CD4-positive, alpha-beta memory T cell (primary cell): ENCODE measurements at regions not wholly inside any gene's neighbourhood (a gene's known extent, or its start where the extent isn't known, plus 50 kb on each side); places are given as distances from the start of the nearest gene placed in this dataset.

Experiments
- CTCF ChIA-PET: fragments of 350-600 bp; sonication (Branson Sonifier 250); formaldehyde crosslinking; loops from one replicate; lab custom pipeline; 2021; ENCODE audit warnings: inconsistent platforms; ENCODE audit not compliant: partially characterized antibody; lab: Charles Lee
- POLR2A ChIA-PET: fragments of 350-600 bp; sonication (Branson Sonifier 250); formaldehyde crosslinking; loops from one replicate; lab custom pipeline; 2021; ENCODE audit not compliant: partially characterized antibody; lab: Charles Lee
- DNase-seq, 5 donors: peaks; one replicate each; pipeline versions ENCODE4 v3.0.0 to v3.0.0-alpha.2; 2020 to 2022; ENCODE audit warnings: mixed read lengths in 1 of 5
- H3K27ac ChIP-seq: one replicate; pipeline ENCODE4 v1.7.0; 2013; ENCODE audit warnings: low read depth, low read length
- H3K27me3 ChIP-seq: 2 replicates; pipeline ENCODE4 v1.7.0; 2013; ENCODE audit warnings: mild to moderate bottlenecking, low read length, moderate library complexity; ENCODE audit not compliant: insufficient read depth
- H3K36me3 ChIP-seq: 2 replicates; pipeline ENCODE4 v1.7.0; 2013; ENCODE audit warnings: mild to moderate bottlenecking, low read length, moderate library complexity; ENCODE audit not compliant: insufficient read depth
- H3K4me1 ChIP-seq: 2 replicates; pipeline ENCODE4 v1.7.0; 2013; ENCODE audit warnings: mild to moderate bottlenecking, low read length, moderate library complexity; ENCODE audit not compliant: insufficient read depth
- H3K4me3 ChIP-seq, 2 donors: one replicate each; pipeline ENCODE4 v1.7.0; 2013; ENCODE audit warnings: low read length in 2 of 2, mild to moderate bottlenecking in 1 of 2
- H3K9me3 ChIP-seq, 2 donors: one replicate each; pipeline ENCODE4 v1.7.0; 2013; ENCODE audit warnings: low read length in 2 of 2, control low read depth in 1 of 2; ENCODE audit not compliant: control insufficient read depth in 1 of 2
- H3K27ac Mint-ChIP-seq, 7 donors: one replicate each; pipeline ENCODE4 v1.8.0; 2020 to 2021; ENCODE audit warnings: mixed read lengths in 7 of 7, mild to moderate bottlenecking in 6 of 7, inconsistent platforms in 3 of 7, moderate library complexity in 3 of 7
- H3K27me3 Mint-ChIP-seq, 2 donors: one replicate each; pipeline ENCODE4 v1.8.0; 2020 to 2021; ENCODE audit warnings: mixed read lengths in 2 of 2
- H3K36me3 Mint-ChIP-seq, 2 donors: one replicate each; pipeline ENCODE4 v1.8.0; 2020 to 2021; ENCODE audit warnings: mixed read lengths in 2 of 2, inconsistent platforms in 1 of 2, mild to moderate bottlenecking in 1 of 2
- H3K4me1 Mint-ChIP-seq, 4 donors: one replicate each; pipeline ENCODE4 v1.8.0; 2020 to 2021; ENCODE audit warnings: mixed read lengths in 4 of 4, mild to moderate bottlenecking in 1 of 4
- H3K4me3 Mint-ChIP-seq, 8 donors: one replicate each; pipeline ENCODE4 v1.8.0; 2020 to 2021; ENCODE audit warnings: mixed read lengths in 8 of 8, mild to moderate bottlenecking in 7 of 8, moderate library complexity in 6 of 8, inconsistent platforms in 3 of 8
- H3K9me3 Mint-ChIP-seq, 8 donors: one replicate each; pipeline ENCODE4 v1.8.0; 2020 to 2021; ENCODE audit warnings: mixed read lengths in 8 of 8, mild to moderate bottlenecking in 5 of 8, inconsistent platforms in 3 of 8, moderate library complexity in 1 of 8
- intact Hi-C: fragments of 100-400 bp; cut with micrococcal nuclease; formaldehyde crosslinking; loops from one replicate; pipeline ENCODE4 v1.15.1; 2023

GRCh38 chrX:10040961-10041360 is 73.8 kb downstream of the CLDN34 start:
- Histone ChIP-seq H3K4me1 (no peaks in the 10 kb centered on the region), H3K36me3 (no peaks in the 10 kb centered on the region), H3K4me3 (no peak overlapping the region), H3K27me3 (no peaks in the 10 kb centered on the region), H3K9me3 (no peaks in the 10 kb centered on the region), H3K27ac (no peak overlapping the region)
- Mint-ChIP-seq H3K27ac (no peak overlapping the region), H3K4me3 (no peak overlapping the region), H3K9me3 (peaks cover 0 to 2% (median 0%) of the 10 kb centered on the region in 8 donors), H3K36me3 (no peaks in the 10 kb centered on the region), H3K4me1 (peaks cover 0 to 4% (median 1%) of the 10 kb centered on the region in 4 donors), H3K27me3 (no peaks in the 10 kb centered on the region)
- DNase-seq: no peak
- ChIA-PET POLR2A (no interaction called here), CTCF (no interaction called here)
- intact Hi-C loops: no loop called here

DNA sequence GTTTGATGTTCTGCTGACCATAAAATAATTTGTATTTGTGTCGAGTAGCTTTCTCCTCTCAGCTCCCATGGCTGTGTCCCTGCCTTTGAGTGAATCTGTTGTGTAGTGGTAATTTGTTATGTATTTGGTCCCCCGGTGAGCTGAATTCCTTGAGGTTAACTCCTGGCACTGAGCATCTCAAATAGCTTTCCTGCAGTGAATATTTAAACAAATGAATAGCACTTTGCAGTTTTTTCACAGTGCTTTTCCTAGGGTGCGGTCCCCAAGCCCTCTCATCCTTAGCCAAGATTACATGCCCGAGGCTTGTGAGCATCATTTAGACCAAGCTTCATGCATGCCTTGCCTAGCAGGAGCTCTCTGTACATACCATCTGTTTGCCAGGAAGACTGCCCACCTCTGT is 74.2 kb downstream of the CLDN34 start:
- DNase-seq: no peak
- ChIA-PET CTCF (no interaction called here), POLR2A (no interaction called here)
- intact Hi-C loops: no loop called here
- H3K27ac ChIP-seq: no peak overlapping the region
- no peak overlapping the region for H3K4me3 ChIP-seq
- H3K36me3 ChIP-seq: no peaks in the 10 kb centered on the region
- Mint-ChIP-seq H3K9me3 (peaks cover 0 to 2% (median 0%) of the 10 kb centered on the region in 8 donors), H3K27me3 (no peaks in the 10 kb centered on the region), H3K4me1 (peaks cover 0 to 2% (median under 1%) of the 10 kb centered on the region in 4 donors), H3K36me3 (no peaks in the 10 kb centered on the region), H3K4me3 (no peak overlapping the region), H3K27ac (no peak overlapping the region)
- no peaks in the 10 kb centered on the region for H3K27me3 ChIP-seq
- no peaks in the 10 kb centered on the region for H3K4me1 ChIP-seq
- no peaks in the 10 kb centered on the region for H3K9me3 ChIP-seq

DNA sequence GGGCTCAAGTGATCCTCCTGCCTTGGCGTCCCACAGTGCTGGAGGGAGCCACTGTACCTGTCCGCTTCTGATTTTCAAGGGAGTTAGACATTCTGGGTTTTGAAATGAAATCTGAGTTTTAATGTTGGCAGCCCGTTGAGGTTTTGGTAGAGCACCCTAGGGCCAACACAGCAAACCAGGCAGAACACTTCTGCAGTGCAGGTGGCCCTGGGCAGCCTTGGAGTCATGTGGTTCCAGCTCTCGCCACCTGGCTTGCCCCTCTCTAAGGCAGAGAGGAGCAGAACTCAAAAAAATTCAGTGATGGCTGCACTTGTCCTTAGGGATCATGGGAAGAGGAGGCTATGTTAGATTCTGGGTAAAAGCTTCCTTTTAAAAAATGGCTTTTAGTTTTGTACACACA is 74.9 kb downstream of the CLDN34 start:
- Mint-ChIP-seq H3K27me3 (no peaks in the 10 kb centered on the region), H3K4me1 (peaks cover 0 to 2% (median 0%) of the 10 kb centered on the region in 4 donors), H3K36me3 (no peaks in the 10 kb centered on the region), H3K4me3 (no peak overlapping the region), H3K27ac (no peak overlapping the region), H3K9me3 (peaks cover 0 to 2% (median 0%) of the 10 kb centered on the region in 8 donors)
- ChIA-PET CTCF (no interaction called here), POLR2A (no interaction called here)
- Histone ChIP-seq H3K27ac (no peak overlapping the region), H3K4me1 (no peaks in the 10 kb centered on the region), H3K27me3 (no peaks in the 10 kb centered on the region), H3K36me3 (no peaks in the 10 kb centered on the region), H3K9me3 (no peaks in the 10 kb centered on the region), H3K4me3 (no peak overlapping the region)
- intact Hi-C loops: no loop called here
- no peak for DNase-seq

DNA sequence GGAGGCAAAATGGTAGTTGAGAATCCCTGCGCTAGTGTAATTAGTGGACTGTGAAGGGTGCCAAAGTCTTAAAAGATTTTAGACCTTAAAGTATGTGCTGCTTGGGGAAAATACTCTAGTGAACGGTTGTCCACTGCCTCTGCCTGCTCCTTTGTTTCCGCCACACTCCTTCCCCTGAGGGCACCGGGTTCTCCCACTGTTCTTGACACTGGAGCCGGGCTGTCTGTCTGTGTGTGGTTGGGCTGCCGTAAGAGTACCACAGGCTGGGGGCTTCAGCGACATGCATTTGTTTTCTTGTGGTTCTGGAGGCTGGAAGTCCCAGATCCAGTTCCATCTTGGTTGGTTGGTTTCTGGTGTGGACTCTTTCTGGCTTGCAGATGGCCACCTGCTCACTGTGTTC is 76.2 kb downstream of the CLDN34 start:
- Mint-ChIP-seq H3K4me1 (peaks cover 0 to 2% (median 0%) of the 10 kb centered on the region in 4 donors), H3K9me3 (peaks cover 0 to 2% (median 0%) of the 10 kb centered on the region in 8 donors), H3K4me3 (no peak overlapping the region), H3K27ac (no peak overlapping the region), H3K36me3 (no peaks in the 10 kb centered on the region), H3K27me3 (no peaks in the 10 kb centered on the region)
- Histone ChIP-seq H3K4me3 (no peak overlapping the region), H3K27me3 (no peaks in the 10 kb centered on the region), H3K27ac (no peak overlapping the region), H3K9me3 (no peaks in the 10 kb centered on the region), H3K36me3 (no peaks in the 10 kb centered on the region), H3K4me1 (no peaks in the 10 kb centered on the region)
- POLR2A ChIA-PET: no interaction called here
- CTCF ChIA-PET: no interaction called here
- no peak for DNase-seq
- intact Hi-C loops: no loop called here

GRCh38 chrX:10044021-10044420 is 76.9 kb downstream of the CLDN34 start:
- H3K27ac Mint-ChIP-seq: no peak overlapping the region
- no peaks in the 10 kb centered on the region for H3K4me1 ChIP-seq
- no peaks in the 10 kb centered on the region for H3K36me3 Mint-ChIP-seq
- H3K27me3 Mint-ChIP-seq: no peaks in the 10 kb centered on the region
- no peak overlapping the region for H3K27ac ChIP-seq
- ChIA-PET POLR2A (no interaction called here), CTCF (no interaction called here)
- intact Hi-C loops: no loop called here
- H3K9me3 ChIP-seq: no peaks in the 10 kb centered on the region
- no peak overlapping the region for H3K4me3 Mint-ChIP-seq
- H3K27me3 ChIP-seq: no peaks in the 10 kb centered on the region
- DNase-seq: no peak
- H3K9me3 Mint-ChIP-seq: peaks cover 0 to 2% (median 0%) of the 10 kb centered on the region in 8 donors
- no peaks in the 10 kb centered on the region for H3K36me3 ChIP-seq
- H3K4me1 Mint-ChIP-seq: peaks cover 0 to 2% (median 0%) of the 10 kb centered on the region in 4 donors
- no peak overlapping the region for H3K4me3 ChIP-seq

- CTCF ChIA-PET: interaction anchor here (0.8 kb wide), 1 partner anchor 65 kb away, joined by 3 read pairs; no protein-coding TSS in a partner anchor
- H3K27ac ChIP-seq: no peak overlapping the region
- no peaks in the 10 kb centered on the region for H3K36me3 Mint-ChIP-seq
These were observed 78.3 kb downstream of the CLDN34 start for GRCh38 chrX:10045327-10046000.

DNA sequence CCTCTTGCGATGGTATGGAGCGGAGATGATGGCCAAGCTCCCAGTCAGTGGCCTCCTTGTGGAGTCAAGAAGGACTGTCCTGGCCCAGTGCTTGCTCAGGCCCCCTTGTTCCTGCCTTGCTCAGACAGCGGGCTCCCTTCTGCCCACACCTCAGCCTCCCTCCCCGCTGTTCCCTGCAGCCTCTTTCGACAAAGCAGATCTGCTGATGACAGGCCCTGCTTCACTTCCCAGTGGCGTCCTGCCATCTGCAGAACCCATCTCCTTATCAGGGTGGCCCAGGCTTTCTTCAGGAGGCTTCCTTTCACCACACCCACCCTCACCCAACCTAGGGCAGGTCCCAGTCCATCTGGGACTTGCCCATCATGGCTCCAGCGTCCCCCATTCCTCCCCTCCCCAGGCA is 80.0 kb downstream of the CLDN34 start:
- DNase-seq: no peak
- Mint-ChIP-seq H3K36me3 (no peaks in the 10 kb centered on the region), H3K4me3 (no peak overlapping the region), H3K4me1 (peaks cover 0 to 12% (median under 1%) of the 10 kb centered on the region in 4 donors), H3K9me3 (no peaks in the 10 kb centered on the region), H3K27me3 (no peaks in the 10 kb centered on the region), H3K27ac (no peak overlapping the region)
- H3K36me3 ChIP-seq: no peaks in the 10 kb centered on the region
- H3K4me3 ChIP-seq: no peak overlapping the region
- H3K27me3 ChIP-seq: no peaks in the 10 kb centered on the region
- H3K4me1 ChIP-seq: no peaks in the 10 kb centered on the region
- no peak overlapping the region for H3K27ac ChIP-seq
- ChIA-PET POLR2A (no interaction called here), CTCF (no interaction called here)
- intact Hi-C loops: no loop called here
- no peaks in the 10 kb centered on the region for H3K9me3 ChIP-seq

More at GRCh38 chrX:10045327-10046000, 78.3 kb downstream of the CLDN34 start:
- Mint-ChIP-seq H3K4me3 (no peak overlapping the region), H3K27ac (peak overlapping the region in 1 of 7 donors; percentile 52), H3K4me1 (peaks cover 0 to 7% (median 0%) of the 10 kb centered on the region in 4 donors), H3K9me3 (no peaks in the 10 kb centered on the region), H3K27me3 (no peaks in the 10 kb centered on the region)
- intact Hi-C loops: no loop called here
- no peak overlapping the region for H3K4me3 ChIP-seq
- no peaks in the 10 kb centered on the region for H3K36me3 ChIP-seq
- POLR2A ChIA-PET: no interaction called here
- no peak for DNase-seq
- H3K27me3 ChIP-seq: no peaks in the 10 kb centered on the region
- H3K9me3 ChIP-seq: no peaks in the 10 kb centered on the region
- no peaks in the 10 kb centered on the region for H3K4me1 ChIP-seq
